Naive thymus-derived CD4-positive, alpha-beta T cell (primary cell): ENCODE measurements at regions not wholly inside any gene's neighbourhood (a gene's known extent, or its start where the extent isn't known, plus 50 kb on each side); places are given as distances from the start of the nearest gene placed in this dataset.
"Not testable (repeated sequence)": the region's sequence is repeated elsewhere in the genome, so short reads cannot be mapped to it uniquely, and the experiment has no call there.

ENCODE experiments used
- ATAC-seq: fragments of 150-1000 bp; cut with Tn5 transposase; 2 replicates; pipeline ENCODE4 v1.10.0; 2021; ENCODE audit warnings: mild to moderate bottlenecking, moderate library complexity
- CTCF ChIA-PET: fragments of 350-600 bp; sonication (Branson Sonifier 250); formaldehyde crosslinking; loops from one replicate; lab custom pipeline; 2021; ENCODE audit warnings: antibody characterized with exemption; lab: Charles Lee
- POLR2A ChIA-PET: fragments of 350-600 bp; sonication (Branson Sonifier 250); formaldehyde crosslinking; loops from one replicate; lab custom pipeline; 2021; ENCODE audit warnings: antibody characterized with exemption, inconsistent platforms; lab: Charles Lee
- DNase-seq, 9 donors: peaks; one replicate each; pipeline versions ENCODE4 v3.0.0 to v3.0.0-alpha.2; 2020 to 2022; ENCODE audit warnings: mixed read lengths in 1 of 9
- H3K27ac ChIP-seq: one replicate; pipeline ENCODE4 v1.7.0; 2013; ENCODE audit warnings: mild to moderate bottlenecking, low read depth, low read length, moderate library complexity
- H3K27me3 ChIP-seq, 2 donors: one replicate each; pipeline ENCODE4 v1.7.0; 2013; ENCODE audit warnings: low read length in 2 of 2, mild to moderate bottlenecking in 2 of 2, moderate library complexity in 2 of 2; ENCODE audit not compliant: control insufficient read depth in 2 of 2, insufficient read depth in 2 of 2
- H3K36me3 ChIP-seq, 3 experiments: 1 replicate in 2 of 3; 2 replicates in 1 of 3; pipeline ENCODE4 v1.7.0; 2013; ENCODE audit warnings: low read length in 3 of 3, mild to moderate bottlenecking in 3 of 3, moderate library complexity in 1 of 3; ENCODE audit not compliant: insufficient read depth in 3 of 3, control insufficient read depth in 2 of 3
- H3K4me1 ChIP-seq, 2 donors: one replicate each; pipeline ENCODE4 v1.7.0; 2013; ENCODE audit warnings: low read length in 2 of 2, mild to moderate bottlenecking in 2 of 2, moderate library complexity in 1 of 2; ENCODE audit not compliant: control insufficient read depth in 2 of 2, insufficient read depth in 2 of 2
- H3K4me3 ChIP-seq: 2 replicates; pipeline ENCODE4 v1.7.0; 2013; ENCODE audit warnings: mild to moderate bottlenecking, low read length
- H3K9me3 ChIP-seq, 3 experiments: 1 replicate in 2 of 3; 2 replicates in 1 of 3; pipeline ENCODE4 v1.7.0; 2013; ENCODE audit warnings: low read length in 3 of 3; ENCODE audit not compliant: control insufficient read depth in 2 of 3
- H3K27ac Mint-ChIP-seq, 9 donors: one replicate each; pipeline ENCODE4 v1.8.0; 2020 to 2022; ENCODE audit warnings: mixed read lengths in 9 of 9, mild to moderate bottlenecking in 8 of 9, moderate library complexity in 5 of 9, inconsistent platforms in 2 of 9
- H3K27me3 Mint-ChIP-seq, 5 donors: one replicate each; pipeline ENCODE4 v1.8.0; 2021 to 2022; ENCODE audit warnings: mixed read lengths in 5 of 5, mild to moderate bottlenecking in 1 of 5
- H3K36me3 Mint-ChIP-seq, 5 donors: one replicate each; pipeline ENCODE4 v1.8.0; 2020 to 2022; ENCODE audit warnings: mixed read lengths in 5 of 5, mild to moderate bottlenecking in 3 of 5, inconsistent platforms in 1 of 5
- H3K4me1 Mint-ChIP-seq, 7 donors: one replicate each; pipeline ENCODE4 v1.8.0; 2020 to 2022; ENCODE audit warnings: mixed read lengths in 7 of 7, mild to moderate bottlenecking in 3 of 7, inconsistent platforms in 1 of 7
- H3K4me3 Mint-ChIP-seq, 10 donors: one replicate each; pipeline ENCODE4 v1.8.0; 2020 to 2022; ENCODE audit warnings: mild to moderate bottlenecking in 10 of 10, mixed read lengths in 10 of 10, moderate library complexity in 6 of 10, inconsistent platforms in 2 of 10
- H3K9me3 Mint-ChIP-seq, 11 donors: one replicate each; pipeline ENCODE4 v1.8.0; 2020 to 2022; ENCODE audit warnings: mixed read lengths in 11 of 11, mild to moderate bottlenecking in 4 of 11, inconsistent platforms in 1 of 11, moderate library complexity in 1 of 11
- intact Hi-C, 2 donors: fragments of 100-400 bp; cut with micrococcal nuclease; formaldehyde crosslinking; loops; one replicate each; pipeline ENCODE4 v1.15.1; 2023

- POLR2A ChIA-PET, result no interaction called here
- Histone ChIP-seq H3K36me3 (no peaks in the 10 kb centered on the region), H3K27ac (no peak overlapping the region), H3K27me3 (no peaks in the 10 kb centered on the region), H3K4me1 (no peaks in the 10 kb centered on the region), H3K9me3 (no peaks in the 10 kb centered on the region), H3K4me3 (no peak overlapping the region)
- peaks cover 0 to 8% (median 0%) of the 10 kb centered on the region in 5 donors for H3K27me3 Mint-ChIP-seq
- no peak overlapping the region for H3K27ac Mint-ChIP-seq
- CTCF ChIA-PET, result no interaction called here
- H3K4me1 Mint-ChIP-seq, result no peaks in the 10 kb centered on the region
- DNase-seq (no peak), ATAC-seq (no peak)
- intact Hi-C loops, result no loop called here
- peaks cover 0 to 6% (median under 1%) of the 10 kb centered on the region in 11 donors for H3K9me3 Mint-ChIP-seq
- no peak overlapping the region for H3K4me3 Mint-ChIP-seq
- no peaks in the 10 kb centered on the region for H3K36me3 Mint-ChIP-seq
Observed at GRCh38 chr4:155047755-155048154, 160.7 kb upstream of the NPY2R start.

- H3K4me3 Mint-ChIP-seq, H3K4me1 Mint-ChIP-seq, H3K9me3 Mint-ChIP-seq, ATAC-seq, H3K36me3 Mint-ChIP-seq, intact Hi-C loops, POLR2A ChIA-PET, H3K4me3 ChIP-seq, H3K4me1 ChIP-seq, H3K27me3 ChIP-seq, H3K27ac Mint-ChIP-seq, CTCF ChIA-PET, H3K27me3 Mint-ChIP-seq, H3K36me3 ChIP-seq, DNase-seq, H3K27ac ChIP-seq, H3K9me3 ChIP-seq: not testable (repeated sequence)
Observed at GRCh38 chr4:155054042-155054441, 154.4 kb upstream of the NPY2R start.

- H3K4me3 ChIP-seq, result no peak overlapping the region
- H3K27ac ChIP-seq, result no peak overlapping the region
- Mint-ChIP-seq H3K36me3 (no peaks in the 10 kb centered on the region), H3K27ac (no peak overlapping the region), H3K27me3 (peaks cover 0 to 5% (median 0%) of the 10 kb centered on the region in 5 donors), H3K4me1 (no peaks in the 10 kb centered on the region), H3K9me3 (peaks cover 0 to 4% (median 0%) of the 10 kb centered on the region in 11 donors), H3K4me3 (no peak overlapping the region)
- CTCF ChIA-PET, result no interaction called here
- DNase-seq (no peak), ATAC-seq (no peak)
- POLR2A ChIA-PET, result no interaction called here
- H3K4me1 ChIP-seq, result no peaks in the 10 kb centered on the region
- H3K36me3 ChIP-seq, result no peaks in the 10 kb centered on the region
- no peaks in the 10 kb centered on the region for H3K9me3 ChIP-seq
- H3K27me3 ChIP-seq, result no peaks in the 10 kb centered on the region
- intact Hi-C loops, result no loop called here
Observed at GRCh38 chr4:155060419-155060818, 148.0 kb upstream of the NPY2R start.

GRCh38 chr4:155060873-155061272, 147.6 kb upstream of the NPY2R start:
- H3K27ac Mint-ChIP-seq, result no peak overlapping the region
- no peaks in the 10 kb centered on the region for H3K4me1 ChIP-seq
- H3K4me3 Mint-ChIP-seq, result no peak overlapping the region
- no peak overlapping the region for H3K4me3 ChIP-seq
- ChIA-PET CTCF (no interaction called here), POLR2A (no interaction called here)
- H3K27ac ChIP-seq, result no peak overlapping the region
- ATAC-seq (no peak), DNase-seq (no peak)
- H3K9me3 Mint-ChIP-seq, result peaks cover 0 to 4% (median 0%) of the 10 kb centered on the region in 11 donors
- H3K27me3 ChIP-seq, result no peaks in the 10 kb centered on the region
- H3K36me3 ChIP-seq, result no peaks in the 10 kb centered on the region
- intact Hi-C loops, result no loop called here
- H3K36me3 Mint-ChIP-seq, result no peaks in the 10 kb centered on the region
- no peaks in the 10 kb centered on the region for H3K4me1 Mint-ChIP-seq
- H3K9me3 ChIP-seq, result no peaks in the 10 kb centered on the region
- H3K27me3 Mint-ChIP-seq, result peaks cover 0 to 5% (median 0%) of the 10 kb centered on the region in 5 donors

- ATAC-seq, result no peak
- intact Hi-C loops, result no loop called here
- no peaks in the 10 kb centered on the region for H3K9me3 ChIP-seq
- H3K4me1 ChIP-seq, result no peaks in the 10 kb centered on the region
- H3K9me3 Mint-ChIP-seq, result peaks cover 0 to 6% (median 0%) of the 10 kb centered on the region in 11 donors
- H3K4me3 ChIP-seq, result no peak overlapping the region
- H3K4me1 Mint-ChIP-seq, result no peaks in the 10 kb centered on the region
- H3K27me3 Mint-ChIP-seq, result peaks cover 0 to 5% (median 0%) of the 10 kb centered on the region in 5 donors
- no peaks in the 10 kb centered on the region for H3K36me3 Mint-ChIP-seq
- no peak overlapping the region for H3K27ac ChIP-seq
- no peak for DNase-seq
- no peak overlapping the region for H3K4me3 Mint-ChIP-seq
- H3K27ac Mint-ChIP-seq, result no peak overlapping the region
- CTCF ChIA-PET, result no interaction called here
- H3K27me3 ChIP-seq, result no peaks in the 10 kb centered on the region
- POLR2A ChIA-PET, result no interaction called here
- H3K36me3 ChIP-seq, result no peaks in the 10 kb centered on the region
Observed at GRCh38 chr4:155062948-155063347, 145.5 kb upstream of the NPY2R start.

GRCh38 chr4:155064934-155065333, 143.5 kb upstream of the NPY2R start:
- H3K4me1 Mint-ChIP-seq, DNase-seq, H3K4me3 Mint-ChIP-seq, CTCF ChIA-PET, POLR2A ChIA-PET, H3K27ac Mint-ChIP-seq, H3K27me3 Mint-ChIP-seq, H3K36me3 ChIP-seq, intact Hi-C loops, H3K36me3 Mint-ChIP-seq, ATAC-seq, H3K27ac ChIP-seq, H3K4me3 ChIP-seq, H3K9me3 Mint-ChIP-seq, H3K27me3 ChIP-seq, H3K9me3 ChIP-seq, H3K4me1 ChIP-seq: not testable (repeated sequence)

GRCh38 chr4:155066871-155067270, 141.6 kb upstream of the NPY2R start:
- Mint-ChIP-seq H3K27ac (no peak overlapping the region), H3K4me3 (no peak overlapping the region), H3K36me3 (no peaks in the 10 kb centered on the region), H3K9me3 (peaks cover 0 to 6% (median 3%) of the 10 kb centered on the region in 11 donors), H3K27me3 (peaks cover 0 to 2% (median 0%) of the 10 kb centered on the region in 5 donors), H3K4me1 (no peaks in the 10 kb centered on the region)
- Histone ChIP-seq H3K4me1 (no peaks in the 10 kb centered on the region), H3K27me3 (no peaks in the 10 kb centered on the region), H3K4me3 (no peak overlapping the region), H3K9me3 (no peaks in the 10 kb centered on the region), H3K36me3 (no peaks in the 10 kb centered on the region), H3K27ac (no peak overlapping the region)
- DNase-seq (no peak), ATAC-seq (no peak)
- ChIA-PET CTCF (no interaction called here), POLR2A (no interaction called here)
- intact Hi-C loops, result no loop called here
